KMS-11 (cell line): ENCODE measurements at regions not wholly inside any gene's neighbourhood (a gene's known extent, or its start where the extent isn't known, plus 50 kb on each side); places are given as distances from the start of the nearest gene placed in this dataset.
"Not testable (repeated sequence)": the region's sequence is repeated elsewhere in the genome, so short reads cannot be mapped to it uniquely, and the experiment has no call there.

Source experiments
- H2AFZ ChIP-seq: fragments of 200-600 bp; sonication (generic); 2 replicates; pipeline ENCODE4 v1.6.1; 2016; ENCODE audit warnings: antibody characterized with exemption, mixed run types, low read depth
- H3K27ac ChIP-seq: fragments of 200-600 bp; sonication (generic); 2 replicates; pipeline ENCODE4 v1.6.1; 2016; ENCODE audit warnings: mild to moderate bottlenecking, mixed run types
- H3K27me3 ChIP-seq: fragments of 200-600 bp; sonication (generic); 2 replicates; pipeline ENCODE4 v1.6.1; 2017; ENCODE audit warnings: mild to moderate bottlenecking, low read depth, mixed run types, moderate library complexity; ENCODE audit not compliant: insufficient read depth
- H3K36me3 ChIP-seq: fragments of 200-600 bp; sonication (generic); 2 replicates; pipeline ENCODE4 v1.6.1; 2017; ENCODE audit warnings: mild to moderate bottlenecking, mixed run types; ENCODE audit not compliant: insufficient read depth
- H3K4me1 ChIP-seq: fragments of 200-600 bp; sonication (generic); 2 replicates; pipeline ENCODE4 v1.6.1; 2016; ENCODE audit warnings: mild to moderate bottlenecking, low read depth, mixed run types; ENCODE audit not compliant: poor library complexity, severe bottlenecking
- H3K4me2 ChIP-seq: fragments of 200-600 bp; sonication (generic); 2 replicates; pipeline ENCODE4 v1.7.0; 2016; ENCODE audit warnings: mild to moderate bottlenecking, mixed run types
- H3K4me3 ChIP-seq: fragments of 200-600 bp; sonication (generic); IDR thresholded peaks from 2 replicates; pipeline ENCODE4 v1.6.1; 2017; ENCODE audit warnings: low read depth, low read length, mixed read lengths; ENCODE audit not compliant: insufficient read depth
- H3K79me2 ChIP-seq: fragments of 200-600 bp; sonication (generic); 2 replicates; pipeline ENCODE4 v1.6.1; 2016; ENCODE audit warnings: low read depth, mixed run types; ENCODE audit not compliant: insufficient read depth
- H3K9ac ChIP-seq: fragments of 200-600 bp; sonication (generic); 2 replicates; pipeline ENCODE4 v1.6.1; 2016; ENCODE audit warnings: mild to moderate bottlenecking, mixed run types
- H4K20me1 ChIP-seq: fragments of 200-600 bp; sonication (generic); 2 replicates; pipeline ENCODE4 v1.6.1; 2016; ENCODE audit warnings: mild to moderate bottlenecking, mixed run types; ENCODE audit not compliant: insufficient read depth
- CTCF ChIP-seq: fragments of 200-600 bp; sonication (generic); conservative IDR thresholded peaks from 2 replicates; pipeline ENCODE4 v1.6.1; 2017; ENCODE audit warnings: low read depth, mild to moderate bottlenecking, antibody characterized with exemption, low read length, moderate library complexity, mixed read lengths

- no peaks in the 10 kb centered on the region; the same call in 1 of the 2 replicates for H3K36me3 ChIP-seq
- no peak overlapping the region for H3K4me3 ChIP-seq
- H3K27ac ChIP-seq = no peak overlapping the region
- no peaks in the 10 kb centered on the region for H3K27me3 ChIP-seq
- H3K4me2 ChIP-seq = no peak overlapping the region
- no peak for TF ChIP-seq CTCF
- H3K79me2 ChIP-seq = no peaks in the 10 kb centered on the region
- no peaks in the 10 kb centered on the region for H3K4me1 ChIP-seq
- no peak overlapping the region for H3K9ac ChIP-seq
- no peak overlapping the region for H2AFZ ChIP-seq
- no peaks in the 10 kb centered on the region for H4K20me1 ChIP-seq
These were observed 194.5 kb upstream of the MAD2L1 start for GRCh38 chr4:120261117-120261516.

- H3K9ac ChIP-seq, H2AFZ ChIP-seq, H3K4me2 ChIP-seq, H3K79me2 ChIP-seq, H3K4me3 ChIP-seq, H3K36me3 ChIP-seq, H3K4me1 ChIP-seq, H3K27me3 ChIP-seq, H4K20me1 ChIP-seq, H3K27ac ChIP-seq: not testable (repeated sequence)
These were observed 189.6 kb upstream of the MAD2L1 start for GRCh38 chr4:120256112-120256775.

GRCh38 chr4:120238277-120238973, 171.8 kb upstream of the MAD2L1 start:
- Histone ChIP-seq H3K27ac (no peak overlapping the region), H2AFZ (no peak overlapping the region), H3K4me3 (no peak overlapping the region), H3K36me3 (no peaks in the 10 kb centered on the region), H3K4me2 (no peak overlapping the region), H4K20me1 (no peaks in the 10 kb centered on the region), H3K4me1 (no peaks in the 10 kb centered on the region), H3K27me3 (no peaks in the 10 kb centered on the region), H3K79me2 (no peaks in the 10 kb centered on the region), H3K9ac (no peak overlapping the region)
- TF ChIP-seq CTCF = no peak

- H3K4me2 ChIP-seq = no peak overlapping the region
- no peaks in the 10 kb centered on the region for H4K20me1 ChIP-seq
- TF ChIP-seq CTCF = no peak
- H3K79me2 ChIP-seq = no peaks in the 10 kb centered on the region
- no peaks in the 10 kb centered on the region for H3K36me3 ChIP-seq
- H3K27me3 ChIP-seq = no peaks in the 10 kb centered on the region
- H3K4me1 ChIP-seq = no peaks in the 10 kb centered on the region
- no peak overlapping the region for H3K9ac ChIP-seq
- no peak overlapping the region for H3K27ac ChIP-seq
- H3K4me3 ChIP-seq = no peak overlapping the region
- H2AFZ ChIP-seq = no peak overlapping the region
These were observed 170.2 kb upstream of the MAD2L1 start for GRCh38 chr4:120236873-120237272.

GRCh38 chr4:120232050-120232449, 165.4 kb upstream of the MAD2L1 start:
- H3K79me2 ChIP-seq = no peaks in the 10 kb centered on the region
- H3K4me3 ChIP-seq = no peak overlapping the region
- no peak overlapping the region for H3K4me2 ChIP-seq
- no peak overlapping the region for H3K9ac ChIP-seq
- no peaks in the 10 kb centered on the region for H3K4me1 ChIP-seq
- H3K27me3 ChIP-seq = no peaks in the 10 kb centered on the region
- no peak overlapping the region for H3K27ac ChIP-seq
- TF ChIP-seq CTCF = no peak
- no peaks in the 10 kb centered on the region for H3K36me3 ChIP-seq
- H4K20me1 ChIP-seq = no peaks in the 10 kb centered on the region
- no peak overlapping the region for H2AFZ ChIP-seq
